Epithelial cell of proximal tubule (primary cell): ENCODE measurements at regions not wholly inside any gene's neighbourhood (a gene's known extent, or its start where the extent isn't known, plus 50 kb on each side); places are given as distances from the start of the nearest gene placed in this dataset.

Experiments
- DNase-seq: peaks from one replicate; pipeline ENCODE4 v3.0.0-alpha.2; 2011; ENCODE audit warnings: low read depth
- H3K4me3 ChIP-seq: 2 replicates; pipeline ENCODE4 v1.5.1; 2011; ENCODE audit warnings: low read depth, mild to moderate bottlenecking, low read length
- TF ChIP-seq, protein P1 (sequence below): conservative IDR thresholded peaks from 2 replicates; pipeline ENCODE4 v1.5.1; 2012; ENCODE audit warnings: low read depth, mild to moderate bottlenecking, low read length

DNA sequence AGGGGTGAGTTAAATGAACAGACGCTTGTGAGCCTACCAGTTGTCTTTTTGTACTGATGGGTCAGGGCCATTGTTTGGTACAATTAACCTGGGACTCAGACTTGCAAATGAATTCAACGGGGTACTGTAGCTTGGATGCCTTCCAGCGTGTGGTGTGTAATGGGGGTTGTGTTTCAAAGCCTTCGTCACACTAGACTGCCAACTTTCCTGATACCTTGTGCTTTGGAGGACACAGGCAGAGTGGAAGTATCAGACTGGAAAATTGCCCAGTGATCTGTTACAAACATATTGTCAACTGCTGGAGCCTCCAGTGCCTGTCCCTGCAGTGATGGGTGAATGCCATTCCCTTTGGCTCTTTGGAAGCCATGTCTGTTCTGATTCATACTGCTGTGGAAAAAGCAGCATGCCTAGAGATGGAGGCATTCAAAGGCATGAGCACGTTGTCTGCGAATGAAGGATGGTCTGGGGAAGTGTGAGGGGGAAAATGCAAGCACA, 384.5 kb downstream of the LMX1A start:
- TF ChIP-seq, protein P1, sequence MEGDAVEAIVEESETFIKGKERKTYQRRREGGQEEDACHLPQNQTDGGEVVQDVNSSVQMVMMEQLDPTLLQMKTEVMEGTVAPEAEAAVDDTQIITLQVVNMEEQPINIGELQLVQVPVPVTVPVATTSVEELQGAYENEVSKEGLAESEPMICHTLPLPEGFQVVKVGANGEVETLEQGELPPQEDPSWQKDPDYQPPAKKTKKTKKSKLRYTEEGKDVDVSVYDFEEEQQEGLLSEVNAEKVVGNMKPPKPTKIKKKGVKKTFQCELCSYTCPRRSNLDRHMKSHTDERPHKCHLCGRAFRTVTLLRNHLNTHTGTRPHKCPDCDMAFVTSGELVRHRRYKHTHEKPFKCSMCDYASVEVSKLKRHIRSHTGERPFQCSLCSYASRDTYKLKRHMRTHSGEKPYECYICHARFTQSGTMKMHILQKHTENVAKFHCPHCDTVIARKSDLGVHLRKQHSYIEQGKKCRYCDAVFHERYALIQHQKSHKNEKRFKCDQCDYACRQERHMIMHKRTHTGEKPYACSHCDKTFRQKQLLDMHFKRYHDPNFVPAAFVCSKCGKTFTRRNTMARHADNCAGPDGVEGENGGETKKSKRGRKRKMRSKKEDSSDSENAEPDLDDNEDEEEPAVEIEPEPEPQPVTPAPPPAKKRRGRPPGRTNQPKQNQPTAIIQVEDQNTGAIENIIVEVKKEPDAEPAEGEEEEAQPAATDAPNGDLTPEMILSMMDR: no peak
- DNase-seq: no peak
- H3K4me3 ChIP-seq: no peak overlapping the region

DNA sequence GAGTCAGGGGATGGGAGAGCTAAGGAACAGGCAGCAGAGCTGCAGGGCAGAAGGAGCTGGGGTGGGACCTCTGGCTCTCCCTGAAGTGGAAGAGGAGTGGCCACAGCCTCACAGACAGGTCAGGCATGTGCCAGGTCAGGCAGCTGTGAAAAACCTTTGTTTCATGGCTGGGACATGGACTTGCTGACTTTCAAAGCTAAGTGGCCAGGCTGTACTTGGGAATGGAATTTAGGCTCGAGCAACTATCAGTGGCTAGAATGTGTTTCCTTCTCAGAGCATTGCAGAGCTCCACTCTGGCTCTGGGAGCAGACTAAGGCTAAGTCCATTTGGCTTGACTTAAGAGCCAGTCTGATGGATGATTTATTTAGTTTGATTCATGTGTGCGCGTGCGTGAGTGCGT, 385.1 kb downstream of the LMX1A start:
- TF ChIP-seq, protein P1: no peak
- DNase-seq: no peak
- H3K4me3 ChIP-seq: no peak overlapping the region

GRCh38 chr1:164969253-164969652, 387.3 kb downstream of the LMX1A start:
- no peak for DNase-seq
- TF ChIP-seq, protein P1: no peak
- H3K4me3 ChIP-seq: no peak overlapping the region

GRCh38 chr1:164967300-164967699, 389.2 kb downstream of the LMX1A start:
- TF ChIP-seq, protein P1: no peak
- no peak overlapping the region for H3K4me3 ChIP-seq
- no peak for DNase-seq

- TF ChIP-seq, protein P1: no peak
- no peak for DNase-seq
- no peak overlapping the region for H3K4me3 ChIP-seq
Observed at GRCh38 chr1:164961715-164962114, 394.8 kb downstream of the LMX1A start.

- TF ChIP-seq, protein P1: no peak
- H3K4me3 ChIP-seq: no peak overlapping the region
- DNase-seq: no peak
Observed at GRCh38 chr1:164958982-164959768, 397.3 kb downstream of the LMX1A start.

GRCh38 chr1:164953815-164954214, 394.8 kb downstream of the PBX1 start:
- no peak for DNase-seq
- TF ChIP-seq, protein P1: no peak

More at GRCh38 chr1:164953815-164954214, 394.8 kb downstream of the PBX1 start:
- H3K4me3 ChIP-seq: no peak overlapping the region
